ENCODE measurements at regions not wholly inside any gene's neighbourhood (a gene's known extent, or its start where the extent isn't known, plus 50 kb on each side); places are given as distances from the start of the nearest gene placed in this dataset.

- DNase-seq = no peak
Observed at GRCh38 chr22:48665311-48665995, 1162.2 kb downstream of the BRD1 start.

- no peak for DNase-seq
Observed at GRCh38 chr22:48664586-48664985, 1163.1 kb downstream of the BRD1 start.

- no peak for DNase-seq
Observed at GRCh38 chr22:48663297-48663696, 1164.4 kb downstream of the BRD1 start.

- DNase-seq = no peak
Observed at GRCh38 chr22:48662476-48663135, 1165.1 kb downstream of the BRD1 start.

GRCh38 chr22:48661984-48662383, 1165.7 kb downstream of the BRD1 start:
- no peak for DNase-seq

GRCh38 chr22:48660790-48661740, 1166.6 kb downstream of the BRD1 start:
- DNase-seq = no peak

- DNase-seq = no peak
Observed at GRCh38 chr22:48660104-48660789, 1167.4 kb downstream of the BRD1 start.

- DNase-seq = no peak
Observed at GRCh38 chr22:48659404-48659996, 1168.2 kb downstream of the BRD1 start.

- DNase-seq = no peak
Observed at GRCh38 chr22:48658871-48659270, 1168.8 kb downstream of the BRD1 start.

- DNase-seq = no peak
Observed at GRCh38 chr22:48658246-48658645, 1169.4 kb downstream of the BRD1 start.

- no peak for DNase-seq
Observed at GRCh38 chr22:48654492-48654891, 1173.2 kb downstream of the BRD1 start.

GRCh38 chr22:48653929-48654328, 1173.7 kb downstream of the BRD1 start:
- DNase-seq = no peak

- no peak for DNase-seq
Observed at GRCh38 chr22:48653306-48653705, 1174.4 kb downstream of the BRD1 start.

- no peak for DNase-seq
Observed at GRCh38 chr22:48652796-48653195, 1174.9 kb downstream of the BRD1 start.

GRCh38 chr22:48651981-48652538, 1175.6 kb downstream of the BRD1 start:
- no peak for DNase-seq

- DNase-seq = no peak
Observed at GRCh38 chr22:48651036-48651890, 1176.4 kb downstream of the BRD1 start.

- no peak for DNase-seq
Observed at GRCh38 chr22:48650323-48651035, 1177.2 kb downstream of the BRD1 start.

- DNase-seq = no peak
Observed at GRCh38 chr22:48649466-48649865, 1178.2 kb downstream of the BRD1 start.

GRCh38 chr22:48649031-48649430, 1178.6 kb downstream of the BRD1 start:
- DNase-seq = no peak

Data from NCI-H1417 treated with DMSO at 0.1 percent for 48 hours (cell line).